NCI-H1092 (cell line): ENCODE measurements at regions not wholly inside any gene's neighbourhood (a gene's known extent, or its start where the extent isn't known, plus 50 kb on each side); places are given as distances from the start of the nearest gene placed in this dataset.
"Not testable (repeated sequence)": the region's sequence is repeated elsewhere in the genome, so short reads cannot be mapped to it uniquely, and the experiment has no call there.

Experiments used
- DNase-seq: peaks from one replicate; lab custom pipeline; 2025; lab: John Stamatoyannopoulos, UW

DNA sequence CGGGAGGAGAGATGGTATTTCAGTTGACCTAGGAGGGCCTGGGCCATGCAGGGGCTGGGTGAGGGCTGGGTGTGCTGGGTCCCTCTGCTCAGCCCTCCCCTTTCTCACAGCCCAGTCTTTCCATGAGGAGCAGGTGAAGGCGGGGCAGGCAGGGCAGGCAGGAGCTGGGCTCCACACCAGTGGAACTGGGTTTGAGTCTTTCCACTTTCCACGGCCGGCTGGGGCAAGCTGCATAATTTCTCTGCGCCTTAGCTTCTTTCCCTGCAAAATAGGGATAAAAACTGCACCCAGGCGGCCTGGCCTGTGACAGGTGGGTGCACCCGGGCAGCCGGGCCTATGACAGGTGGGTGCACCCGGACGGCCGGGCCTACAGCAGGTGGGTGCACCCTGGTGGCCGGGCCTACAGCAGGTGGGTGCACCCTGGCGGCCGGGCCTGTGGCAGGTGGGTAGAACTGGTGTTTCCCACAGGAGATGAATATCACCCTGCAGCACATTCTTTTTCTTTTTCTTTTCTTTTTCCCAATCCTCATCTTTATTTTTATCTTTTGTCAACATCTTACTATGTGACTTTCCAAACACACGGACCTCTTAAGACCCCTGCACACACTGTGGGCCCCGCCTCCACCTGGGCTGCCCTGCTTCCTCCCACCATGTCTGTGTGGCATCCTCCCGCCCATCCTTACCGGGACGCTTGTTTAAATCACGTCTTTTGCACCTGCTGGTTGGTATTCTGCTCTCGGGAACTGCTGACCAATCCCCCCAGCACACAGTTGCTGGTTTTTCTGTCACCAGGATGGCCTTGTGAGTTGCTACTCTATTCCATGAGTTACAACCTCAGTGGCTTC is 111.3 kb downstream of the NPIPB11 start:
- not testable (repeated sequence) for DNase-seq

DNA sequence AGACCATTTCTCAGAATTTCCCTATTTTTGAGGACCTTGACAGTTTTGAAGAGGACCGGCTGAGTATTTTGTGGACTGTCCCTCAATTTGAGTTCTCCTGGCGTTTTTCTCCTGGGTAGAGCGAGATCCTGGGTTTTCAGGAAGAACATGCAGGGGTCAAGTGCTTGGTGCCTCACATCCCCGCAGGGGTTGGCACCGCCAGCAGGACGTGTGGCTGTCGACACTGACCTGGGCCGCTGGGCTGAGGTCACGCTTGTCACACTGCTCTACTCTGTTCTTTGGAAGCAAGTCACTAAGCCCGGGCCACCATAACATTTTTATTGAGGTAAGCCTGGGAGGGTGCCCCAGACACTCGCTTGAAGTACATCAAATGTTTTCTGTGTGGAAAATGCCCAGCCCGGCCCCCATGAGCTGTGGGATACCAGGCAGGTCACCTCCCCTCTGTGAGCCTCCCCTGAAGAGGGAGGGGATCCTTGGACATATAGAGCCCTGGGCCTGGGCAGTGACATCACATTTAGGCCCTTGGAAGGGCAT is 112.0 kb downstream of the NPIPB11 start:
- not testable (repeated sequence) for DNase-seq

DNA sequence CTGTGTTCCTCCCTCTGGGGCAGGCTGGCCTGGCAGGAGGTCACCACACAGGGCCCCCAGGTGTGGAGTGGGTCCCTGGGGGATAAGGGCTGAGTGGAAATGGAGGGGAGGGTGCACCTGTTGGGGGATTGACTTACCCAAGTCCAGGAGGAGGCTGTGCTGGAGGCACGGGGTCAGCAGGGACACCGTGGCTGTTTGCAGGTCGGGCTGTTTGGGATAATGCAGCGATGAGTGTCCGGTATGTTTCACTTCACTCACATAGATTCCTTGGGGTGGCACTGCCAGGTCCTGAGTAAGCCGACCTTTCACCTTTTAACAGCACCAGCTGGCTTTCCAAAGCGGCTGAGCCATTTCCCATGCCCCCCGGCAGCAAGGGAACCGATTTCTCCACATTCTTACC is 113.0 kb downstream of the NPIPB11 start:
- DNase-seq, result not testable (repeated sequence)

DNA sequence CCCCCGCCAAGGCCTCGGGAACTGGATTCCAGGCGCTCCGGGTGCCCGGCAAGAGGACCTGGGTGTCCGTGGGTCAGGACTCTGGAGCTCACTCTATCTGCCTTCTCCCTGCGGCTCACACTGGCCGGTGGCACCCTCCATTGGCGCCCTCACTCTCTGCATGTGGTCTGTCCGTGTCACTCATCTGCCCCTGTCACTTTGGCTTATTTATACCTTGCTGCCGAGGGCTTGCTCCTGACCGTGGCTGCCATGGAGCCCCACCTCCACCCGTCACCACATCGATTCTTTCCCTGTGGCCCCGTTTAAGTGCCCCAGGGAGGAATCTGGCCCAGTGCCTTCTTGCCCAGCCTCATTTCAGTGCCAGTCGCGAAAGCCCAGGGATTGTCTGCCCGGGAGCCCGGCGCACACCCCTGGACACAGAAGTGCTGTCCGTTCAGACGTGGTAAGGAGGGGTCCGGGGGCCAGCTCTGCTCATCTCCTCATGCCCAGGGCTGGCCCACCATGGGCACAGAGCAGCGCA is 113.5 kb downstream of the NPIPB11 start:
- not testable (repeated sequence) for DNase-seq

DNA sequence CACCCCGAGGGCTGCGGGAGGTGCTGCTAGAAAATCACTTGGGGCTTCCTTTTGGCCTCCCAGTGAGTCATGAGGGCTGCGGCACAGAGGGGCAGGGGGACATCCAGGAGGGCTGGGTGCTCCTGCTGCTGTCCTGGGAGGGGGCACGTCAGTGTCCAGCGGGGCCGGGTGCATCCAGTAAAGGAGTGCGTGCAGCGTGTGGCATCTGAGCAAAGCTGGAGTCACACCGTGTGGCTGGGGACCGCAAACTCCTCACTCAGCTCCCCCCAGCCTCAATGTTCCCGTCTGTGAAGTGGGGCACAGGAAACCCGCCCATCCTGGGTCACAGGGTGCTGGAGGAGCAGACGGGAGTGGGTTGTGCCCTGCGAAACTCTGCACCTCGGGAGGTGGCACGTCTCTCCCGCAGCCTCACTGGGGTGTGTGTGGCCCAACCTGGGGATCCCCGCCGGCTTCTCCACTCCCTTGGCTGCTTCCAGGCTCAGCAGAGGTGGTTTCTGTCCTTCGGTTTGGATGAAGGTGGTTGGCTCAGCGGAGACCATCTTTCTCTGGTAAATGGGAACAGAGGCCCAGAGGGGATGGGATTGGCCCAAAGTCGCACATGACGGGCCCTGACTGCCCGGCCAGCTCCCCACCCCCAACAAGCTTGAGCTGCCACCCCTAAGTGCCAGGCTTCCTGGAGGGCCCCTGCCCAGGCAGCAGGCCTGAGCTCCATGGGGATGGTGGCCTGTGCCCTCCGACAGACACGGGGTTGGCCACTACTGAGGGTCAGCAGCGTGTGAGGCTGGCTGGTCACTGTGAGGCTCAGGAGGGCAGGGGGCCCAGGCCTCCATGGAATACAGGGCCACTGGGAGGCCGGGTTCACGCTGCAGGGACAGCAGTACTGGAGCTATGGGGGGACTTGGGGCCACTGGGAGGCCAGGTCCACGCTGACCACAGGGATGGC is 114.9 kb downstream of the NPIPB11 start:
- not testable (repeated sequence) for DNase-seq

DNA sequence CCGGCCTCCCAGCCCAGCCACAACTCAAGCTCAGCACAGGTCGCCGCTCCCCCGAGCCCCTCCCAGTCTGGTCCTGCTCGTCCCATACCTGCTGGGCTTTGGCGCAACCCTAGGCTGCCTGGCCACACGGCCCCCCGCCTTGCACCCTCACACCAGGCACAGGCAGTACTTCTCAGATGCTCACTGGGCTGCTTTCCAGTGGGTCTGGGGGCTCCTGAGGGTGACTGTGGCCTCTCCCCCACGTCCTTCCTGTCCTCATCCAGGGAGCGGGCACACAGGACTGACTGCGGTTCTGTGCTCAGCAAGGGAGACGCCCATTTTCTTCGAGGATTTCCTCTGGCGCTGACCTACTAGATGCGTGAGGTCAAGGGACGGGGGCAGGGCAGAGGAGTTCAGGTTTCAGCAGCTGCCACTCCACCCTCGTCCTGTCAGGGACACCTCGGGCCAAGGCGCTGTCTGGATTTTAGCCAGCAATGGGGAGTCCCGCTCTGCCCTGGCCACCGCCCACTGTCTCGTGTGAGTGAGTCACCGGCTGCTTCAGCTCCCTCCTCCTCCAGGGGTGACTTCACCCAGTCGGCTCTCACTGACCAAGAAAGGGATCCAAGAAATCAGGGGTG is 115.8 kb downstream of the NPIPB11 start:
- DNase-seq, result no peak

DNA sequence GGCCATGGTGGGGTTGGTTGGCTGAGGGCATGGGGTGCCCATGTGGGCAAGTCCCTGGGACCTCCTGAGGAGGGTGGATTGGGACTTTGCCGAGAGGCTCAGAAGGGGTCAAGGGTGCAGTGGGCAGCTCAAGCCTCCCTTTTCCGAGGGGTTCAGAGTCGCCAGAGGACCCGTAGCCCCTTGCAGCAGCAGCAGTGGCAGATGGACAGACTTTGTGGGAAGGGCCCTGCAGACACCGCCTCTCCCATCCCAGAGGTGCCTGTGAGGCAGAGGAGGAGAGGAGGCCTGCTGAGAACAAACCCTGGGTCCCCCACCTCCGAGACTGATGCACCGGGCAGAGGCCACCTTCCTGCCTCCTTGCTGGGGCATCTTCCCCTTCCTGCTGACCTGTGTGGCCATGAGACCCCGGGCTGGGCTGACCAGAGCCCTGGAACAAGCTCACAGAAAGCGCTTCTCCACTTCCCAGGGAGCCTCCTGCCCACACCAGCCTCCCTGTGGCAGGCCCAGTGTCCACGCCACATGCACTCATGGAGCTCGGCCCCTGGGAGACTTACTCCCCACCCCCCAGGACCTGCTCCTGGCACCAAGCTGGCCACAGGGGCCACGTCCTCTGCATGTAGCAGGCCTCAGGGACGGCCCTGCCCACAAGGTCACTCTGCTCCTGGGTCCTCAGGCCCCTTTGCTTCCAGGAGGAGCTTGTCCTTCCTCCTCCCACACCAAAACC is 116.8 kb downstream of the NPIPB11 start:
- DNase-seq, result not testable (repeated sequence)

DNA sequence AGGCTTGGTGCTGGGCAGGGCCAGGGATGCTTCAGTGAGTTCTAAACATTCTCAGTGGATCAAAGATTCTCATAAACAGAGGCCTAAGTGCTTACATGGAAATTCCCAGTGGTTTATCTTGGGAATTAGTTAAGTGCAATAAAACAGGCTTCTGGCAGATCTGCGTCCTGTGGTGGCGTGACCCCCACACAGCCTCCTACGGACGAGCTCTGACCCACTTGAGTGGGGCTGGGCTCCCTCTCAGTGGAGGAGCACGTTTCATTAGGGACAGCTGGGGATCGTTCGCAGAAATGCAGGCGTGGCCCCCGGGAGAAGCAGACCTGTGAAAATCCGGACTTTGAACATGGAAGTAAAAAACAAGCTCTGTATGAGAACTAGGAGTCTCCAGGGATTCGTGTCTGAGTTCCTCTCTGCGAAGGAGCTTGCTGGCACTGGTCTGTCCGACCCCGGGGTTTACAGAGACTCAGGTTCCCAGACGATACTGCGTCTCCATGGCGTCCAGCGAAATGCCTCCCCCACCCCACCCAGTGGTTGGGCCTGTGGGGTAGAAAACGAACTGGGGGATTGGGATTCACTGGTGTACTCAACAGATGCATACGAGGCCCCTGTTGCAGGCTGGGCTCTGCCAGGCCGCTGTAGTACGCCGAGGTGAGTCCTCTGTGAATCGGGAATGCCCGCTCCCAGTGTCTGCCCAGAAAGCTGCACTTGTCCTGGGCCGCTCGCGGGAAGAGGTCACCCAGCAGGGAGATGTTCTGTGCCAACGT is 117.6 kb downstream of the NPIPB11 start:
- DNase-seq, result not testable (repeated sequence)

DNA sequence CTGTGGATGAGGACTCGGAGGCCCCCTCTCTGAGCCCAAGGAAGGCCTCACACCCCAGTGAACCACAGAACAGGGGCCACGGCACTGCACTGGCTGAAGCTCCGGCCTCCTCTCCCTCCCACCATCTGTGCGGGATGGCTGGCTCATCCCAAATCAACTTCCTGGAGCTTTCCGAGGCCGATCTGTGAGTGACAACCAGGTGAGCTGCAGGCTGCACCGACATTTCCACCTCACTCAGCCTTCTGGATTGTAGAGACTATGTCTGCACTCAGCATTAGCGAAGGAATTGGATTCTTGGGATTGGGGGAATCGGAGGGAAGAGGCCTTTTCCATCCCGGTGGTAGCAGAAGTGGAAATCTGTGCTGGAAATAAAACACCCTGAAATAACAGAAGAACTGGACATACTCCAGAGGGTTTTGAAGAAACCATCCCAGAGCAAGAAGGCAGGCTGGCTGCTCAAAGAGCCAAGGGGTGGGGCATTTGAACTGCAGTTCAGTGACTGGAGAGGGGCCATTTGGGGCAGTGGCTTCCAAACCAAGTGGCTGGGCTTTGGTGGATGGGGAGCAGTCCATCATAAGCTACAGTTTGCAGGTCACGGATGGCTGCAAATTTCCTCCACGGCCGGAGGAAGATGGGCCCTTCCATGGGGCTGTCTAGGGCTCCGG is 118.5 kb downstream of the NPIPB11 start:
- not testable (repeated sequence) for DNase-seq

DNA sequence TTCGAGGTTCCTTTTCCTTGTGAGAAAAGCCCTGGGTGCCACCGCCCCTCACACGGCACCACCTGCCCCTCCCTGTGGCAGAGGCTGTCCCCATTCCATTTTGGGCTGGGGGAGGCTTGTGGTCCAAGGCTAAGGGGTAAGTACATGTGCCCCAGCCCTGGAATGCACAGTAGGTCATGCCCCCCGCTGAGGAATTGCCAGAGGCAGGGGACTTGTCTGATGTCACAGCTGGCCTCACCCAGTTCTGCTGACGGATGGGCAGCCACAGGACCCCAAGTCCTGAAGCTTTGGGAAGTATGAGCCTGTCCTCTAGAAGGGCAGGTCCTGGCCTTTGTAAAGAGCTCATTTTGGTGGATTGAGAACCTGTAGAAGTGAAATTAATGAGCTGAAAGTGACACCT is 119.3 kb downstream of the NPIPB11 start:
- DNase-seq, result not testable (repeated sequence)

DNA sequence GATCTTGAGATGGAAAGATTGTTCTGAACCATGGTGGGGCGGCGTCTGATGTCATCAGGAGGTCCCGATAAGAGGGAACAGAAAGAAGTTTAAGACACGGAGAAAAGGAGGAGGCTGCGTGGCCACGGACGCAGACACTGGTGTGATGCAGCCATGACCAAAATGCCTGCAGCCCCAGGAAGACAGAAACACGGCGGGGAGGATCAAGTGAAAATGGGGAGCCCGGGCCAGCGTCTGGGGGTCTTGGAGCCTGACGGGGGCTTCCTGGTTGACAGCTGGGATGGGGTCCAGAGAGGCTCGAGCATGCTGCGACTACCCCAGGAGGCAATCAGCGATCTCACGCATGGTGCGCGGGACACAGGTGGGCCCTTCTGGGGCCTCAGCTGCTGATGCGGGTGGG is 119.7 kb downstream of the NPIPB11 start:
- DNase-seq, result not testable (repeated sequence)

DNA sequence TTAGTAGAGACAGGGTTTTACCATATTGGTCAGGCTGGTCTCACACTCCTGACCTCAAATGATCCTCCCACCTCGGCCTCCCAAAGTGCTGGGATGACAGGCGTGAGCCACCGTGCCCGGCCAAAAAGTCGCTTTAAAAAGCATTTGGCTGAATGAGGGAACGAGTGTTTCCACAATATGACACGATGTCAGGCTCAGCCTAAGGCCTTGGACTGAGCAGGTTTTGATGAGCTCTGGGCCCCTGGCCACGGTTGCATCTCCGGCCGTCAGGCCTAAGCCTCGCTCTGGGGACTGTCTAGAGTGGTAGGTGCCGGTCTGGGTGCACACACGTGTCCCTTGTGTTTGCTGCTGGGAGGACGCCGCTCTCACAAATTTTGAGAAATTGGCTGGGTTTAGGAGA is 120.3 kb downstream of the NPIPB11 start:
- DNase-seq, result not testable (repeated sequence)

DNA sequence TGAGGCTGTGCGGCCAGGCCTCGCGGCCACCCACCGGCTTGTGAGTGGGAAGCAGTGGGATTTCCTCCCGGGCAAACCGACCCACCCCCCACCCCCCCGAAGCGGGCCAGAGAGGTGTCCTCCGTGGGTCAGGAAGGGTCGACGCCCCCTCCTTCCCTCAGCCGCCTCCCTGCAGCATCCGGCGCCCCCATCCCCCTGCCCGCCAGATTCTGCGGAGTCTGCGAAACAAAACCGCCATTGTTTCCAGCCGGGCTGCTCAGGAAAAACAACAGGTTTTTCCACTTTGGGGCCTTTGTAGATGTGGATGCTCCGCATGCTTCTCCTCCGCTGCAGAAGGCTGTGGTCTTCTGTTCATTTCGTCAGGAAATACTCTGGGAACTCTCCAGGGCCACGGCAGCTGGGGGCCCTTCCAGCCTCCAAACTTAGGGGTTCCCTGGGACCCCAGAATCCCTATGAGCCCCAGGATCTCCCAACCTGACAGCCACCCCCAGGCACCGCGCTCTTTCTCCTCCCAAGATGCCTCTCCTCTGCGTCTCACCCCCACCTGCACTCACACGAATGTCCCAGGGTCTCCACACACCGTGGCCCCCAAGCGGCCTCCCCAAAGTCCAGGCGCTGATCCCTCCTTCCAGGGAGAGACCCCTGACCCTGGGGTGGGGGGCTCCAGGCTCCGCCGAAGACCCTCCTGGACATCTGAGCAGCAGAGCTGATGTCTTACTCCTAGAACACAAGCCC is 121.2 kb downstream of the NPIPB11 start:
- DNase-seq, result not testable (repeated sequence)

DNA sequence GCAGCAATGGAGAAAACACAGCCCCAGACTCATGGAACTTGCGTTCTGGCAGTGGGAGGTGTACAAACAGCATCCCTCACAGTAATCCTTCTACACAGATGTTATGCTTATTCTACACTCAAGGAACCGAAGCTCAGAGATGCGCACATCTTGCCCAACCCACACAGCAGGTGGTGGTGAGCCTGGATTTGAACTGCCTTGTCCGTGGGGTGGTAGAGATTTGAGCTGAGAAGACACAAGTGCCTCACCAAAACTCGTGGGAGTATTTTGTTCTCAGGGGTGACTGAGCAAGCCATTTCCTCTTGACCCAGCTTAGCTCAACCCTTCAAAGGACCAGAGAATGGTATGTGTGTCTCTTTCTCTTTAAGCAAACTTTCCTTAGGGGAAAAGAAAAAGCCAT is 121.8 kb downstream of the NPIPB11 start:
- DNase-seq, result not testable (repeated sequence)

DNA sequence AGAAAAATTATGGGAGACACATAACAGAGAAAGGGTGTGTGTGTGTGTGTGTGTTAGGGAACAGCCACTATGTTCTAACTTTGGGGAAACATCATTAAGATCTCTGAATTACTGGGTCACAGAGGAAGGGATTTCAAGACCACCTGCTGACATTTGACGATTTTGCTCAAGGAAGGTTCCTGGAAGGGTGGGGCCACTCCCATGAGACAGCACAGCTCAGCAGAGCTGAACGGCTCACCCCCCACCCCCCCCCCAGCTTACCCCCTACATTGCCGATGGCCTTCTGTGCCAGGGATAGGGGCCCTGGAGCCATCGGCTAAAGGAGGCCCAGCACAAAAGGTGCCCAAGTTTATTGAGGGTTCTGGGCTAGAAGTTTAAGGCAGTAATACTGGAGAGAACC is 122.4 kb downstream of the NPIPB11 start:
- not testable (repeated sequence) for DNase-seq

DNA sequence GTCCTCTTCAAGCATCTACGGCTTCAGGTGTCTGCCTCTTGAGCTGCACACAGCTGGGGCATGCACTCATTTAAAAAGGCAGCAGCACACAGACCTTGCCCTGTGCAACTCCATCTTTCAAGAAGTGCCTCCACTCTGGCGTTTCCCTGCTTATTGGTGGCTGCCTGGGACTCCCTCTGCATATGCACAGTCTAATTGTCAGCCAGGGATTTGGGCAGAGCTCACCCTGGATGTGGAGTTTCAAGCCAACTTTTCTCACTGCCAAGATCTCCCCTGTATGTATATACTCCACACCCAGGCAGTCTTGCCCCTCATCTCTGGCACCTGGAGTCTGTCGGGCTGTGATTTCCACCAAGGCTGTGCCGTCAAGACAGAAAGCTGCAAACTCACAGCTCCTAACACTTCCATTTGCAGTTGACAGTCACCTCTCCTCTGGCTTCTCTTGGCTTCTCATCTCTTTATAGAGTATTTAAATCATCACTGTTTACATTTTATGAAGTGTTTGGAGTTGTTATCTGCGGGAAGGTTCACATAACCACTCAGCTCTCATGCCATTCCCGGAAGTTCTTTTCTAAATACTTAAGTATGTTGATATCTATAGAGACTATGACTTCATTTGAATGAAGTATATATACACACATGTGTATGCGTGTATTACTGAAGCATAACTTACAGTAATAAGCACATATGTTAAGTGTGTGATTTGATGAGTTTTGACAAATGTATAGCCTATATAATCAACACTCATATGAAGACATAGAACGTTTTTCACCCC is 128.2 kb downstream of the NPIPB11 start:
- DNase-seq, result not testable (repeated sequence)

DNA sequence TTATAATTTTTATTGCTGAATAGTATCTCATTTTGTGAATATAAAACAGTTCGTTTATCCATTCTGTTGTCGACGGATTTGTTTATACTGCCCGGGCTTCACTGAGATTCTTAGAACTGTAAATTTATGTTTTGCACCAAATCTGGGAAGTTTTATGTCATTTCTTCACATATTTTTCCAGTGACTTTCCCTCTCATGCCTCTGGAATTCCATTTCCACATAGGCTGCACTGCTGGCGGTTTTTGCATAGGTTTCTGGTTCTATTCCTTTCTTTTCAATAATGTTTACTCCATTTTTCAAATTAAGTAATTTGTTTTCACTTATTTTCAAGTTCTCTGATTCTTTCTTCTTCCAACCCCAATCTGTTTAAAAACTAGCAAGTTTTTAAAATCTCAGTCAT is 130.1 kb downstream of the NPIPB11 start:
- DNase-seq, result not testable (repeated sequence)
